ENCODE measurements at regions not wholly inside any gene's neighbourhood (a gene's known extent, or its start where the extent isn't known, plus 50 kb on each side); places are given as distances from the start of the nearest gene placed in this dataset.

DNA sequence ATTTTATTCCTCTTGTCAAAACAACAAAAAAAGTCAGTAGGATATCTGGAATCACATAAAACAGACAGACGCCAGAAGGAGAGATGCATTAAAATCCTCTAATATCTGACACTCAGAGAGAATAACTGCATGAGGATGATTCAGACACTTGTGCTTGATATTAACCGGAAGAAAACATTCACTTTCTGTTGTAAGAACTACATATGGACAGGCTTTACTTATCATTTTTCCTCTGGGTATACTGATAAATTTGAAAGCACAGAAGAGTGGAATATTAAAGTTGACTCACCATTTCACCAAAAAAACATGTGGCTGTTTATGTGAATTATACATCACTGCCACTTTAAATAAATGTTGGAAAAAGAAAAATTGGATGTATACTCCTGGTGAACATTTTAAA is 589.1 kb upstream of the CDH2 start:
- Mint-ChIP-seq H3K4me1 (no peaks in the 10 kb centered on the region; a peak in 1 of 4 replicates), H3K4me3 (no peak overlapping the region), H3K9me3 (no peaks in the 10 kb centered on the region), H3K27me3 (ENCODE audit: low read depth) (no peaks in the 10 kb centered on the region), H3K36me3 (ENCODE audit: insufficient read depth in 1 of 3, low read depth in 3 of 3) (no peaks in the 10 kb centered on the region), H3K27ac (no peak overlapping the region)
- DNase-seq: no peak
- no peak overlapping the region for H3T11ph ChIP-seq (ENCODE audit: low read length)
- H3K23me2 ChIP-seq (ENCODE audit: insufficient read length, low read depth, low read length, poor library complexity, severe bottlenecking): no peaks in the 10 kb centered on the region
- H3K23ac ChIP-seq (ENCODE audit: insufficient read length, low read depth, low read length): no peak overlapping the region
- no peak overlapping the region for H4K91ac ChIP-seq (ENCODE audit: insufficient read length, low read depth, low read length)
- H3K4ac ChIP-seq (ENCODE audit: low read depth, low read length): no peak overlapping the region
- no peak overlapping the region for H4K5ac ChIP-seq (ENCODE audit: insufficient read length, low read depth, low read length)
- H2BK120ac ChIP-seq (ENCODE audit: low read depth, low read length, poor library complexity, severe bottlenecking): no peak overlapping the region
- no peak overlapping the region for H4K8ac ChIP-seq (replicated peaks; ENCODE audit: insufficient read length, low read depth, low read length)
- no CpG with 5 or more reads among the region's 2 CpGs for WGBS (ENCODE audit: extremely low coverage, insufficient read length, low lambda C conversion rate)
- no peak overlapping the region for H2AFZ ChIP-seq (ENCODE audit: low read length)
- H3K14ac ChIP-seq (ENCODE audit: insufficient read depth, low read length): no peak overlapping the region
- H3K27ac ChIP-seq (ENCODE audit: insufficient read length, low read depth, low read length): no peak overlapping the region
- H2BK20ac ChIP-seq (ENCODE audit: low read depth, low read length, poor library complexity, severe bottlenecking): no peak overlapping the region
- no peak overlapping the region for H3K4me2 ChIP-seq (ENCODE audit: insufficient read depth, insufficient read length, low read length)
- no peaks in the 10 kb centered on the region for H3K4me1 ChIP-seq (ENCODE audit: insufficient read depth, low read length)
- H2BK12ac ChIP-seq (ENCODE audit: insufficient read length, low read depth, low read length): no peak overlapping the region
- no peak overlapping the region for H2BK15ac ChIP-seq (ENCODE audit: low read depth, low read length)
- H2AK5ac ChIP-seq (ENCODE audit: insufficient read length, low read length): no peak overlapping the region
- H2BK5ac ChIP-seq (ENCODE audit: insufficient read length, low read length): no peak overlapping the region
- no peaks in the 10 kb centered on the region for H4K20me1 ChIP-seq (ENCODE audit: control insufficient read depth, insufficient read depth, insufficient read length)
- no peak overlapping the region for H3K9ac ChIP-seq (ENCODE audit: extremely low read depth, insufficient read length, low read length)
- H3K79me2 ChIP-seq (ENCODE audit: insufficient read depth, low read length): no peaks in the 10 kb centered on the region
- no peaks in the 10 kb centered on the region for H3K9me3 ChIP-seq (ENCODE audit: control insufficient read depth, low read depth, low read length)
- no peak overlapping the region for H3K18ac ChIP-seq (ENCODE audit: insufficient read length, low read depth, low read length)
- no peaks in the 10 kb centered on the region for H3K27me3 ChIP-seq (ENCODE audit: insufficient read depth, low read length)
- TF ChIP-seq, protein P1, sequence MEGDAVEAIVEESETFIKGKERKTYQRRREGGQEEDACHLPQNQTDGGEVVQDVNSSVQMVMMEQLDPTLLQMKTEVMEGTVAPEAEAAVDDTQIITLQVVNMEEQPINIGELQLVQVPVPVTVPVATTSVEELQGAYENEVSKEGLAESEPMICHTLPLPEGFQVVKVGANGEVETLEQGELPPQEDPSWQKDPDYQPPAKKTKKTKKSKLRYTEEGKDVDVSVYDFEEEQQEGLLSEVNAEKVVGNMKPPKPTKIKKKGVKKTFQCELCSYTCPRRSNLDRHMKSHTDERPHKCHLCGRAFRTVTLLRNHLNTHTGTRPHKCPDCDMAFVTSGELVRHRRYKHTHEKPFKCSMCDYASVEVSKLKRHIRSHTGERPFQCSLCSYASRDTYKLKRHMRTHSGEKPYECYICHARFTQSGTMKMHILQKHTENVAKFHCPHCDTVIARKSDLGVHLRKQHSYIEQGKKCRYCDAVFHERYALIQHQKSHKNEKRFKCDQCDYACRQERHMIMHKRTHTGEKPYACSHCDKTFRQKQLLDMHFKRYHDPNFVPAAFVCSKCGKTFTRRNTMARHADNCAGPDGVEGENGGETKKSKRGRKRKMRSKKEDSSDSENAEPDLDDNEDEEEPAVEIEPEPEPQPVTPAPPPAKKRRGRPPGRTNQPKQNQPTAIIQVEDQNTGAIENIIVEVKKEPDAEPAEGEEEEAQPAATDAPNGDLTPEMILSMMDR (conservative IDR thresholded peaks at IDR 0.05): no peak
- H3K79me1 ChIP-seq (ENCODE audit: insufficient read depth, low read depth, low read length, poor library complexity, severe bottlenecking): no peaks in the 10 kb centered on the region
- H3K56ac ChIP-seq (ENCODE audit: insufficient read length, low read depth, low read length): no peak overlapping the region
